NCI-H82 treated with DMSO at 0.1 percent for 48 hours (cell line): ENCODE measurements at regions not wholly inside any gene's neighbourhood (a gene's known extent, or its start where the extent isn't known, plus 50 kb on each side); places are given as distances from the start of the nearest gene placed in this dataset.

Source experiments
- DNase-seq: peaks from one replicate; lab custom pipeline; 2025; ENCODE audit not compliant: unreplicated experiment; lab: John Stamatoyannopoulos, UW

GRCh38 chr18:75553021-75553420 is 125.5 kb upstream of the SMIM21 start:
- no peak for DNase-seq

GRCh38 chr18:75551071-75551470 is 123.6 kb upstream of the SMIM21 start:
- DNase-seq, result no peak

- DNase-seq, result no peak
Measured at GRCh38 chr18:75548353-75548905, 120.9 kb upstream of the SMIM21 start.

DNA sequence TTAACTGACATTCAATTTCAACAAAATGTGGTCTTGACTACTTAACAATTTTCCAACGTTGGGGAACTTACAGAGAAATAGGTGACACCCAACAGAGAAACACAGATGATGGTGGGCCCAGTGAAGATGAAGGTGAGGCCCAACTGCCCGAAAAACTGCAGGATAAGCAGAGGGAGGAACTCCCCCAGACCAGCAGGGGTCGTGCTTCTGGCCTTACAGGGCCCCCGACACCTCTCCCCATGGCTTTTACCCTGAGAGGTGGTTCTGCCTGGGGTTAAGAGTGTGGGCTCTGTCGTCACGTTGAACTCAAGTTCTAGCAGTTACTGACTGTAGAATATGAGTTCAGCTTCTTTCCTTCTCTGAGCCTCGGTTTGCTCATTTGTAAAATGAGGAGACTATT is 119.5 kb upstream of the SMIM21 start:
- no peak for DNase-seq

GRCh38 chr18:75545189-75545588 is 117.7 kb upstream of the SMIM21 start:
- DNase-seq, result no peak

DNA sequence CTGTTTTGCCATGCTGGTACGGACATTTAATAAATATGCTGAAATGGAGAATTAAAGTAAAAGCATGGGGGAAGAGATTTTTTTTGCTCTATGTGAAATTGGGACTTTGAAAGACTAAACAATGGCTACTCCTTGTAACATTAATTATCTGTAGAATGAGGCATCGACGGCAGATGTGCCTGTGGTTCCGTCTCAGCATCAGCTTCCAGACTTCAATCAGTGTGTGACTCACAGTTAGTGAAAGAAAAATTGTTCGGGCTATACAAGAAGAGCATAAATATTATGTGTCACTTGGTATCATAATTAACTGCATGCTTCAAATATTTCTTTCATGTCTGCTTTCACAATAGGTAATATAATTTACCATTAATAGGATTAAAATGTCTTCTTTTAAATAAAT is 117.0 kb upstream of the SMIM21 start:
- DNase-seq, result no peak

DNA sequence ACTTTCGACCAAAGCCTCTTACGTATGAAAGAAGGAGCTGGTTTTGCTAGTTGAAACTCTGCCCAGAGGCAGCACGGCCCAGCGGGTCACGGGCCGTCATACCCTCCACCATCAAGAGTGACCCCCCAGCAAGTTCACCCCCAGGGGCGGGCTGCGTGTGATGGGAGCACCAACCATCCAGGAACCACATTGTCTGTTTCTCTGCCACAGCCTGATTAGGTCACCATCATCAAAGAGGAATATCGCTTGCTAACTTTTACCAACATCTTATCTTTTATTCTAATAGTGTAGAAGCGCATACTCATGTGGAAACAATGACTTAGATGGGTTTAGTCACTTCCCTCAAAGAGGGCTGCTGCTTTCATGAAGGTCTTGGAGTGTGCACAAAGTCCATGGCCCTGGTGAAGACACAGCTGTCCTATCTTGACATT is 116.6 kb upstream of the SMIM21 start:
- DNase-seq, result no peak

DNA sequence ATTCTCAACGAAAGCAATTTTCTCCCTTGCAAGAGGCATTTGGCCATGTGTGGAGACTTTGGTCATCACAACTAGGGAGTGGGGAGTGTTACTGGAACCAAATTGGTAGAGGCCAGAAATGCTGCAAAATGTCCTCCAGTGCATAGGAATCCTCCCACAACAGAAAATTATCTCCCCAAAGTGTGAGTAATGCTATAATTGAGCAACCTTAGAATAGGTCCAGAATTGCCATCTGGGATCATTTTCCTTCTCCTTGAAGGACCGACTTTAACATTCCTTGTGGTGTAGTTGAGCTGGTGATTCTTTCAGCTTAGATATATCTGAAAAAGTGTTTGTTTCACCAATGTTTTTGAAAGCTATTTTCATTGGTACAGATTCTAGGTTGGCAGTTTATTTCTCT is 111.2 kb upstream of the SMIM21 start:
- DNase-seq, result no peak

- no peak for DNase-seq
Measured at GRCh38 chr18:75533950-75534349, 106.4 kb upstream of the SMIM21 start.

- no peak for DNase-seq
Measured at GRCh38 chr18:75533209-75533608, 105.7 kb upstream of the SMIM21 start.

DNA sequence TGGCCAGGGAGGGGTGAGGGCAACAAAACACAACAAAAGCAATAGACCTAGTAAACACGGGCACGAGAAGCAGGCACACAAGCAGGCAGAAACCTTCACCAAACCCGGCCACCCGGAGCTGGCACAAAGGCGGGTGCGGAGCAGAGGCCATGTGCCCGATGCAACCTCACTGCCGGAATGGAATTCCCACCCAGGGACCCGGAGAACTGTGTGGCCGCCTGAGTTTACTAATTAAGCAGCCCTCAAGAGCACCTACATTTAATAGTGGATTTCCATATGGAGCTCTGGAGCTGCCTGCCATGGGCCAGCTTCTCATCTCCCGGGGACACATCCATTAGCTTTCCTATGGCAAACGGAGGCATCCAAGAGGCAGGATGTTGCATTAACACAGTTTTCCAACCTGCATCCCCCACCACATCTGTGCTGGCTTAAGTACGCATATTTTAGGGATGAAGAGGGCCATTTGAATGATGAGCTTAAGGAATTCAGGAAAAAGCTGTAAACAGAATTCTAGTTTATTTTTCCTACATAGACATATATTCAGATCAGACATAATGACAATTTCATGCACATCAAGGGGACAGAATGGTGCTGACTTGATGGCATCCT is 104.5 kb upstream of the SMIM21 start:
- DNase-seq, result no peak

DNA sequence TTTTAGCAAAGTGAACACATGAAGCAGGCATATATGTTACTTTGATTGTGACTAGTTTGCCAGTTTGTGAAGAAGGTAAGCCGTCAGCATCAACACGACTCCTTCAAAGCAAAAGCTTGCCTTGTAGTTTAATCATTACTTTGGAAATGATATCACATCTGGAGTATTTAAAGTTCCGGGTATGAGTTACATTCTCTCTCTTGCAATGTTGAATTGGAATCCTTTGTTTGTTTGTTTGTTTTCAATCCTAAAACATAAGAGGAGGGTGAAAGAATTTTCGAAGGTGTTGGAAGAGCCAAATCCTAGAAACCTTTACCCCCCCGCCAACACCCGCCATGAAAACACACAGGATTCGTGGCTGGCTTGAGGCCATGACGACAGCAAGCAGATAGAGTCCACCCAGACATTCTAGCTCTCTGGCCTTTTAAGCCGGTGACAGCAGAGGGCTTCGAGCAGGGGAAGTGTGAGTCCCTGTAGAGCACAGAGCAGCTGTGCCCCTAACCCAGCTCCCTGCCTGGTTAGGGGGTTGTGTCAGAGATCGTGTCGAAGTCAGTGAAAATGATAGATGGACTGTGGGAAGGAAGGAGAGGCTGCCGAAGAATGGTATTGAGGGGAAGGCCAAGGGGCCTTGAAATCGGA is 103.8 kb upstream of the SMIM21 start:
- no peak for DNase-seq

DNA sequence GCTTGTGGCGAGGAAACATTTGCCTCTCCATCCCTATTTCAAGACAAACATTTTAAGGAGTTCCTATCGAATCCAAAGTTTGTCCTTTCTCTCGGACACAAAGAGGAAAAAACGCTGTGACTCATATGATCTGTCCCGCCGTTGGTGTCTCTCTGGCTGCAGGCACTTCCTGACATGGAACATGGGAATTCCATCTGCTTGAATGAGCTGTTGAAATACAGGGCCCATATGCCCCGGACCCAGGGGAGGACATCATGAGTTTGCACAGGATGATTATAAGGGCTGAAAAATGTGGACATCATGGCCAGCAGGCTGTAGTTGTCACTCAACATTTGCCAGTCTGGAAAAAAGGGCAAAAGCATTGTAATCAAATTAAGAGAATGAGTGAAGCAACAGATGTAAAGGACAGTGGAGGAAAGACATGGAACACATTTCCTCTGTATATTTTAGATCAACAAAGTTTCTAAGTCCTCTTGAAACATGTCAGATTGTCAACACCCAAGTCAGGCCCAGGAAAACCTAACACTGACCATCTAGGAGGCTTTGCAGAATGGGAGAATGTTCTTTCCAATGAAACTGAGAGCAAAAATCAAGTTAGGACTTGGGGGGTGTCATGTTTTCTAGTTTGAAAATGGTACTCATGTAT is 103.2 kb upstream of the SMIM21 start:
- no peak for DNase-seq

DNA sequence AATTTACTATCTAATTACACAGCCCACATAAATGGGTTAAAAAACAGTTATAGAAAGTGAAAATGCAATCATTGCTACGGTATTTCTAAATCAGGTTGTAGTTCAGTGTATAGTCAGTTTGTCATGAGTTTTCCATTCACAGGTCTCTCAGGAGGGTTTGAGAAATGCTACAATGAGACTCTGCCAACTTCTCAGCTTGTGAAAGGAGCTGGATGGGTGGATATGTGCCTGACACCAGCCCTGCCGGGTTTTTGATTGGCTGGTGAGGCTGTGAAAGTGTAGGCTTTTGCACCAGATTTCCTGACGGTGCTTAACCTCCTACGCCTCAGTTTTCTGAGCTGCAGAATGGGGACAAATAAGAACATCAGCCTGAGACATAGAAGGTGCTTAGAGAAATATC is 102.6 kb upstream of the SMIM21 start:
- DNase-seq, result no peak

- DNase-seq, result no peak
Measured at GRCh38 chr18:75529394-75529793, 101.9 kb upstream of the SMIM21 start.

GRCh38 chr18:75527848-75528685 is 100.6 kb upstream of the SMIM21 start:
- no peak for DNase-seq

- DNase-seq, result no peak
Measured at GRCh38 chr18:75526038-75526437, 98.5 kb upstream of the SMIM21 start.

DNA sequence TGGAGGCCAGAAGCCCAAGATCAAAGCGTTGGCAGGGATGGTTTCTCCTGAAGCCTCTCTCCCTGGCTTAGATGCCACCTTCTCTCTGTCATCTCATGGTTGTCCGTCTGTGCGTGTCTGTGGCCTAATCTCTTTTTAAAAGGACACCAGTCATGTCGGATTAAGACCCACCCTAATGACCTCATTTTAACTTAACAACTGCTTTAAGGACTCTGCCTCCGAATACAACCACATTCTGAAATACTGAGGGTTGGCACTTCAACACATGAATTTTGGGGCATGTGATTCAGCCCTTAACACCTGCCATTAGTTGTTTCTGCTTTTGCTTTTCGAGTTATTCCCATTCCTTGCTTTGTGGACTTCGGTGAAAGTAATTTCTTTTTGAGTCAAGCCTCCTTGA is 97.8 kb upstream of the SMIM21 start:
- no peak for DNase-seq

DNA sequence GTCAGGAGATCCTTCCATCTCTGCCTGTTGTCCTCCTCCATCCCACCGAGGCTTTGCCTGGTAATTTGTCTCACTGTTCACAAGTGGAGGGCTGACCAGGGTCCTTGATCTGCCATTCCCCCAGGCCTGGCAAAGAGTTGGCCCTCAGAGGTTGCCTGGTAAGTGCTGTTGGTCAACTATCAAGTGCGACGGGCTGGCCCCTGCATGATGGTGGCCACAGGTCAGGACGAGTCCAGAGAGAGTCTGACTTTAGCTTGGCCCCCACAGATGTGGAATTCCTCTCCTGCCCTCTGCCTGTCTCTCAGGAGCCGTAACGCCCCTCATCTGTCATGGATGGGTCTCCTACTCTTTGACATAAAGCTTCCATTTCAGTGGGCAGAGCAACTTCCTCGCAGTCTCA is 97.3 kb upstream of the SMIM21 start:
- no peak for DNase-seq

GRCh38 chr18:75524181-75524580 is 96.7 kb upstream of the SMIM21 start:
- no peak for DNase-seq

GRCh38 chr18:75521816-75522215 is 94.3 kb upstream of the SMIM21 start:
- DNase-seq, result no peak
